Astrocyte of the hippocampus (primary cell): ENCODE measurements at regions not wholly inside any gene's neighbourhood (a gene's known extent, or its start where the extent isn't known, plus 50 kb on each side); places are given as distances from the start of the nearest gene placed in this dataset.
A peak's percentile ranks its signal among the peaks of the same experiment; 100 is the strongest.
"Not testable (repeated sequence)": the region's sequence is repeated elsewhere in the genome, so short reads cannot be mapped to it uniquely, and the experiment has no call there.

ENCODE experiments used
- DNase-seq: peaks from one replicate; pipeline ENCODE4 v3.0.0; 2011; ENCODE audit warnings: low read depth, low spot score

- peak; percentile 81 for DNase-seq
Measured at GRCh38 chr11:27242591-27242990, 120.4 kb downstream of the CCDC34 start.

GRCh38 chr11:27241311-27242122 lies 121.5 kb downstream of the CCDC34 start:
- peak; percentile 60 for DNase-seq

GRCh38 chr11:27239305-27239942 lies 123.6 kb downstream of the CCDC34 start:
- no peak for DNase-seq

- no peak for DNase-seq
Measured at GRCh38 chr11:27238811-27239210, 124.2 kb downstream of the CCDC34 start.

- DNase-seq, result no peak
Measured at GRCh38 chr11:27237643-27238042, 125.4 kb downstream of the CCDC34 start.

GRCh38 chr11:27234961-27235360 lies 128.1 kb downstream of the CCDC34 start:
- no peak for DNase-seq

GRCh38 chr11:27234043-27234668 lies 128.9 kb downstream of the CCDC34 start:
- DNase-seq, result peak; percentile 93

GRCh38 chr11:27233654-27234042 lies 129.4 kb downstream of the CCDC34 start:
- DNase-seq, result no peak

- no peak for DNase-seq
Measured at GRCh38 chr11:27231530-27231929, 131.5 kb downstream of the CCDC34 start.

GRCh38 chr11:27230192-27230572 lies 132.8 kb downstream of the CCDC34 start:
- DNase-seq, result no peak

- DNase-seq, result no peak
Measured at GRCh38 chr11:27229511-27230191, 133.4 kb downstream of the CCDC34 start.

GRCh38 chr11:27228906-27229290 lies 134.1 kb downstream of the CCDC34 start:
- DNase-seq, result no peak

- DNase-seq, result no peak
Measured at GRCh38 chr11:27228232-27228905, 134.6 kb downstream of the CCDC34 start.

- no peak for DNase-seq
Measured at GRCh38 chr11:27227736-27228135, 135.3 kb downstream of the CCDC34 start.

GRCh38 chr11:27219487-27220039 lies 143.5 kb downstream of the CCDC34 start:
- not testable (repeated sequence) for DNase-seq

GRCh38 chr11:27218421-27219038 lies 144.5 kb downstream of the CCDC34 start:
- peak; percentile 88 for DNase-seq

GRCh38 chr11:27217948-27218420 lies 145.0 kb downstream of the CCDC34 start:
- peak; percentile 88 for DNase-seq

- DNase-seq, result no peak
Measured at GRCh38 chr11:27217496-27217895, 145.5 kb downstream of the CCDC34 start.

GRCh38 chr11:27216270-27217149 lies 146.5 kb downstream of the CCDC34 start:
- DNase-seq, result peak; percentile 60
